GM23338 (cell line): ENCODE measurements at regions not wholly inside any gene's neighbourhood (a gene's known extent, or its start where the extent isn't known, plus 50 kb on each side); places are given as distances from the start of the nearest gene placed in this dataset.

Experiments
- ATAC-seq: fragments of 200-7000 bp; cut with Tn5 transposase; 3 replicates; pipeline ENCODE4 v1.9.1; 2020
- DNase-seq: peaks from one replicate; pipeline ENCODE4 v3.0.0-alpha.2; 2015; ENCODE audit warnings: low spot score
- H2AFZ ChIP-seq: fragments of 200-600 bp; sonication (generic); 2 replicates; pipeline ENCODE4 v1.8.0; 2016; ENCODE audit warnings: antibody characterized with exemption, mild to moderate bottlenecking, moderate library complexity
- H3F3A ChIP-seq: fragments of 200-600 bp; sonication (generic); replicated peaks from 2 replicates; pipeline ENCODE4 v1.8.0; 2017; ENCODE audit warnings: antibody characterized with exemption, mixed run types, low read depth
- H3K27ac ChIP-seq: fragments of 200-600 bp; sonication (generic); 2 replicates; pipeline ENCODE4 v1.6.1; 2016; ENCODE audit warnings: low read depth
- H3K27me3 ChIP-seq: fragments of 200-600 bp; sonication (generic); 2 replicates; pipeline ENCODE4 v1.8.0; 2016; ENCODE audit warnings: mild to moderate bottlenecking, mixed run types, moderate library complexity; ENCODE audit not compliant: insufficient read depth
- H3K36me3 ChIP-seq: fragments of 200-600 bp; sonication (generic); 2 replicates; pipeline ENCODE4 v1.8.0; 2016; ENCODE audit warnings: mild to moderate bottlenecking; ENCODE audit not compliant: insufficient read depth
- H3K4me1 ChIP-seq: fragments of 200-600 bp; sonication (generic); 2 replicates; pipeline ENCODE4 v1.8.0; 2016; ENCODE audit warnings: mild to moderate bottlenecking, moderate library complexity; ENCODE audit not compliant: insufficient read depth
- H3K4me2 ChIP-seq: fragments of 200-600 bp; sonication (generic); 2 replicates; pipeline ENCODE4 v1.7.1; 2017; ENCODE audit warnings: mixed run types
- H3K4me3 ChIP-seq: fragments of 200-600 bp; sonication (generic); 2 replicates; pipeline ENCODE4 v1.6.1; 2016; ENCODE audit warnings: mixed run types
- H3K79me2 ChIP-seq: fragments of 200-600 bp; sonication (generic); replicated peaks from 2 replicates; pipeline ENCODE4 v1.8.0; 2017; ENCODE audit warnings: mild to moderate bottlenecking; ENCODE audit not compliant: insufficient read depth
- H3K9me2 ChIP-seq: fragments of 200-600 bp; sonication (generic); 2 replicates; pipeline ENCODE4 v1.8.0; 2017; ENCODE audit not compliant: insufficient read depth
- H4K20me1 ChIP-seq: fragments of 200-600 bp; sonication (generic); replicated peaks from 2 replicates; pipeline ENCODE4 v1.8.0; 2017; ENCODE audit warnings: mild to moderate bottlenecking; ENCODE audit not compliant: insufficient read depth
- H3K27ac Mint-ChIP-seq: 2 replicates; pipeline ENCODE4 v1.8.0; 2020; ENCODE audit warnings: inconsistent platforms, mild to moderate bottlenecking, moderate library complexity, mixed read lengths
- H3K27me3 Mint-ChIP-seq: 3 replicates; pipeline ENCODE4 v1.8.0; 2022; ENCODE audit warnings: low read depth, mild to moderate bottlenecking, moderate library complexity, mixed read lengths, inconsistent platforms; ENCODE audit not compliant: insufficient read depth, poor library complexity
- H3K36me3 Mint-ChIP-seq: 3 replicates; pipeline ENCODE4 v1.8.0; 2021; ENCODE audit warnings: low read depth, mild to moderate bottlenecking, inconsistent platforms, moderate library complexity, mixed read lengths
- H3K4me1 Mint-ChIP-seq: 3 replicates; pipeline ENCODE4 v1.8.0; 2020; ENCODE audit warnings: mild to moderate bottlenecking, inconsistent platforms, mixed read lengths
- H3K4me3 Mint-ChIP-seq: 3 replicates; pipeline ENCODE4 v1.8.0; 2021; ENCODE audit warnings: moderate library complexity, mild to moderate bottlenecking, inconsistent platforms, mixed read lengths
- H3K9me3 Mint-ChIP-seq: 3 replicates; pipeline ENCODE4 v1.8.0; 2020; ENCODE audit warnings: moderate library complexity, mild to moderate bottlenecking, inconsistent platforms, mixed read lengths
- CREB1 ChIP-seq: fragments of 250-450 bp; sonication (Bioruptor Pico); IDR thresholded peaks from 2 replicates; pipeline ENCODE4 v1.5.0; 2020; ENCODE audit warnings: low read depth, mild to moderate bottlenecking, moderate library complexity
- CTCF ChIP-seq, 2 experiments: fragments of 200-600 bp in 1 of 2; sonication (generic) in 1 of 2; conservative IDR thresholded peaks; 2 replicates each; pipeline versions ENCODE4 v1.5.1 to v1.6.1; 2016 to 2017; ENCODE audit warnings: antibody characterized with exemption in 2 of 2, low read depth in 2 of 2, mild to moderate bottlenecking in 2 of 2, moderate library complexity in 1 of 2
- EZH2 ChIP-seq: fragments of 200-600 bp; sonication (generic); IDR thresholded peaks from one replicate; pipeline ENCODE4 v1.8.0; 2017; ENCODE audit warnings: antibody characterized with exemption, mild to moderate bottlenecking, low read depth; ENCODE audit not compliant: unreplicated experiment
- JUNB ChIP-seq: IDR thresholded peaks from one replicate; pipeline ENCODE4 v1.6.1; 2016; ENCODE audit warnings: antibody characterized with exemption; ENCODE audit not compliant: unreplicated experiment
- NANOG ChIP-seq: IDR thresholded peaks from 2 replicates; pipeline ENCODE4 v1.6.1; 2016; ENCODE audit warnings: antibody characterized with exemption, borderline replicate concordance
- REST ChIP-seq: IDR thresholded peaks from one replicate; pipeline ENCODE4 v1.6.1; 2018; ENCODE audit warnings: antibody characterized with exemption; ENCODE audit not compliant: unreplicated experiment
- STAT1 ChIP-seq: IDR thresholded peaks from one replicate; pipeline ENCODE4 v1.6.1; 2016; ENCODE audit warnings: antibody characterized with exemption; ENCODE audit not compliant: unreplicated experiment
- ZNF331 ChIP-seq: fragments of 250-450 bp; sonication (Bioruptor Pico); IDR thresholded peaks from 2 replicates; pipeline ENCODE4 v1.5.0; 2020; ENCODE audit warnings: low read depth, mild to moderate bottlenecking, moderate library complexity
- ZNF462 ChIP-seq: fragments of 250-450 bp; sonication (Bioruptor Pico); IDR thresholded peaks from 2 replicates; pipeline ENCODE4 v1.5.0; 2020; ENCODE audit warnings: mild to moderate bottlenecking, moderate library complexity

- Mint-ChIP-seq H3K36me3 (no peaks in the 10 kb centered on the region), H3K4me3 (no peak overlapping the region), H3K9me3 (no peaks in the 10 kb centered on the region), H3K27ac (no peak overlapping the region), H3K4me1 (no peaks in the 10 kb centered on the region), H3K27me3 (no peaks in the 10 kb centered on the region)
- Histone ChIP-seq H3K4me2 (no peak overlapping the region), H3K4me1 (no peaks in the 10 kb centered on the region), H3F3A (no peaks in the 10 kb centered on the region), H3K79me2 (no peaks in the 10 kb centered on the region), H3K27me3 (no peaks in the 10 kb centered on the region), H3K4me3 (no peak overlapping the region), H2AFZ (no peak overlapping the region), H3K27ac (no peak overlapping the region), H3K36me3 (no peaks in the 10 kb centered on the region), H4K20me1 (no peaks in the 10 kb centered on the region), H3K9me2 (no peaks in the 10 kb centered on the region)
- ATAC-seq, result no peak
- DNase-seq, result no peak
- TF ChIP-seq EZH2, result no peak
Observed at GRCh38 chr2:33804155-33804554, 205.1 kb upstream of the FAM98A start.

- TF ChIP-seq EZH2, result no peak
- no peak for TF ChIP-seq ZNF331
- no peak for TF ChIP-seq ZNF462 (CRISPR knock-in tag)
- no peak for TF ChIP-seq CREB1
- TF ChIP-seq CTCF (conservative IDR thresholded peaks at IDR 0.05; ENCODE audit: low read depth in 2 of 2), result no peak
- TF ChIP-seq JUNB, result no peak
- no peak for TF ChIP-seq REST
- TF ChIP-seq STAT1, result no peak
- no peak for TF ChIP-seq NANOG
- Histone ChIP-seq H3K27me3 (no peaks in the 10 kb centered on the region), H2AFZ (no peak overlapping the region), H3K79me2 (no peaks in the 10 kb centered on the region), H3K4me3 (no peak overlapping the region), H3K4me2 (no peak overlapping the region), H3F3A (no peaks in the 10 kb centered on the region), H3K36me3 (no peaks in the 10 kb centered on the region), H3K9me2 (no peaks in the 10 kb centered on the region; the same call in 1 of the 2 replicates), H4K20me1 (no peaks in the 10 kb centered on the region), H3K4me1 (no peaks in the 10 kb centered on the region), H3K27ac (no peak overlapping the region)
- H3K36me3 Mint-ChIP-seq, result peaks cover 12% of the 10 kb centered on the region
- ATAC-seq (no peak), DNase-seq (no peak)
- peaks cover 1% of the 10 kb centered on the region for H3K27me3 Mint-ChIP-seq
- no peaks in the 10 kb centered on the region for H3K4me1 Mint-ChIP-seq
- peaks cover 13% of the 10 kb centered on the region for H3K9me3 Mint-ChIP-seq
- no peak overlapping the region for H3K4me3 Mint-ChIP-seq
- no peak overlapping the region for H3K27ac Mint-ChIP-seq
Observed at GRCh38 chr2:33796511-33796910, 197.4 kb upstream of the FAM98A start.
